Right lobe of liver (tissue), 4 donors: ENCODE measurements at regions not wholly inside any gene's neighbourhood (a gene's known extent, or its start where the extent isn't known, plus 50 kb on each side); places are given as distances from the start of the nearest gene placed in this dataset.

ENCODE experiments used
- POLR2A ChIP-seq: fragments of 450-650 bp; IDR thresholded peaks from one replicate; pipeline ENCODE4 v1.6.1; 2017; ENCODE audit warnings: antibody characterized with exemption, mild to moderate bottlenecking
- TF ChIP-seq, protein P1 (sequence below), 4 donors: fragments of 200-600 bp in 3 of 4; fragments of 450-650 bp in 1 of 4; IDR thresholded peaks; one replicate each; pipeline versions ENCODE4 v1.5.1 to v1.8.0; 2016 to 2022; ENCODE audit warnings: antibody characterized with exemption in 4 of 4, mild to moderate bottlenecking in 2 of 4
- donor health status: DM: no; HTN: no; CAD: no.
- donor health status: DM: no; HTN: no; CAD: no.
- donor health status: DM: no; HTN: yes; CAD: no.

DNA sequence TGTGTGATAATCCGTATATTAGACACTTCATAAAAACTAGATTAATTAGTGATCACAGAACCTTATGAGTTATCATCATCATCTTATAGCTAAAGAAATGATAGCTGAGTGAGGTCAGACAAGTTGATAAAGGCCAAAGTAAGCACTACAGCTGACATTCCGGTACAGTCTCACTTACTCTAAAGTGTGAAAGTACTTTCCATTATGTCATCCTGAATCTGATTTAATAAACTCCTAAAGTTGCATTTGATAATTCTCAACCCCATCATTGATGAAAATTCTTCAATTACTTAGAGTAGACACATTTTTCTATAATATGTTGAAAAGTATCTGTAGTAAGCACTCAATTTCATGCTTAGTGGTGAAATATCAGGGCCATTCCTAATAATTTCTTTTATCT lies 385.2 kb upstream of the CHD6 start:
- TF ChIP-seq, protein P1, sequence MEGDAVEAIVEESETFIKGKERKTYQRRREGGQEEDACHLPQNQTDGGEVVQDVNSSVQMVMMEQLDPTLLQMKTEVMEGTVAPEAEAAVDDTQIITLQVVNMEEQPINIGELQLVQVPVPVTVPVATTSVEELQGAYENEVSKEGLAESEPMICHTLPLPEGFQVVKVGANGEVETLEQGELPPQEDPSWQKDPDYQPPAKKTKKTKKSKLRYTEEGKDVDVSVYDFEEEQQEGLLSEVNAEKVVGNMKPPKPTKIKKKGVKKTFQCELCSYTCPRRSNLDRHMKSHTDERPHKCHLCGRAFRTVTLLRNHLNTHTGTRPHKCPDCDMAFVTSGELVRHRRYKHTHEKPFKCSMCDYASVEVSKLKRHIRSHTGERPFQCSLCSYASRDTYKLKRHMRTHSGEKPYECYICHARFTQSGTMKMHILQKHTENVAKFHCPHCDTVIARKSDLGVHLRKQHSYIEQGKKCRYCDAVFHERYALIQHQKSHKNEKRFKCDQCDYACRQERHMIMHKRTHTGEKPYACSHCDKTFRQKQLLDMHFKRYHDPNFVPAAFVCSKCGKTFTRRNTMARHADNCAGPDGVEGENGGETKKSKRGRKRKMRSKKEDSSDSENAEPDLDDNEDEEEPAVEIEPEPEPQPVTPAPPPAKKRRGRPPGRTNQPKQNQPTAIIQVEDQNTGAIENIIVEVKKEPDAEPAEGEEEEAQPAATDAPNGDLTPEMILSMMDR (IDR thresholded peaks at IDR 0.05): no peak
- no peak for TF ChIP-seq POLR2A
